Thyroid gland (tissue), 4 donors: ENCODE measurements at regions not wholly inside any gene's neighbourhood (a gene's known extent, or its start where the extent isn't known, plus 50 kb on each side); places are given as distances from the start of the nearest gene placed in this dataset.

Source experiments
- DNase-seq, 2 donors: peaks; one replicate each; pipeline ENCODE4 v3.0.0-alpha.2; 2019
- H3K27ac ChIP-seq, 3 donors: fragments of 200-600 bp; sonication (generic); 1 replicate in 2 of 3; 2 replicates in 1 of 3; pipeline ENCODE4 v1.5.1; 2016 to 2019; ENCODE audit warnings: mild to moderate bottlenecking in 1 of 3, moderate library complexity in 1 of 3
- H3K27me3 ChIP-seq: fragments of 200-600 bp; sonication (generic); one replicate; pipeline ENCODE4 v1.5.1; 2019
- H3K36me3 ChIP-seq, 2 donors: fragments of 200-600 bp; sonication (generic); one replicate each; pipeline ENCODE4 v1.5.1; 2016 to 2019
- H3K4me1 ChIP-seq, 2 donors: fragments of 200-600 bp; sonication (generic); one replicate each; pipeline ENCODE4 v1.5.1; 2017 to 2019
- H3K4me3 ChIP-seq, 3 donors: fragments of 200-600 bp; sonication (generic); replicated peaks in 1 of 3; 1 replicate in 2 of 3; 2 replicates in 1 of 3; pipeline ENCODE4 v1.5.1; 2016; ENCODE audit warnings: mild to moderate bottlenecking in 1 of 3
- H3K9me3 ChIP-seq: fragments of 200-600 bp; sonication (generic); one replicate; pipeline ENCODE4 v1.5.1; 2017
- POLR2A ChIP-seq, 2 donors: fragments of 450-650 bp; IDR thresholded peaks; one replicate each; pipeline ENCODE4 v1.6.1; 2017; ENCODE audit warnings: antibody characterized with exemption in 2 of 2, mild to moderate bottlenecking in 2 of 2, moderate library complexity in 1 of 2
- WGBS, 2 donors: methylation state at CpG; one replicate each; pipeline ENCODE4 v1.1.5; 2017; 5-methylcytosine and 5-hydroxymethylcytosine counted together
- intact Hi-C: fragments of 100-400 bp; cut with DNase I; formaldehyde crosslinking; loops from one replicate; pipeline ENCODE4 v1.15.1; 2023
- TF ChIP-seq, protein P1 (sequence below), 6 experiments: fragments of 200-600 bp in 3 of 6; fragments of 450-650 bp in 3 of 6; sonication (generic) in 3 of 6; IDR thresholded peaks; one replicate each; pipeline ENCODE4 v1.5.1; 2016 to 2019; ENCODE audit warnings: antibody characterized with exemption in 6 of 6, mild to moderate bottlenecking in 2 of 6, inconsistent platforms in 1 of 6, moderate library complexity in 1 of 6

- Histone ChIP-seq H3K4me1 (no peaks in the 10 kb centered on the region), H3K27ac (no peak overlapping the region), H3K27me3 (no peaks in the 10 kb centered on the region), H3K36me3 (no peaks in the 10 kb centered on the region), H3K9me3 (no peaks in the 10 kb centered on the region), H3K4me3 (no peak overlapping the region)
- intact Hi-C loops: no loop called here
- no peak for TF ChIP-seq POLR2A (IDR thresholded peaks at IDR 0.05)
- TF ChIP-seq, protein P1, sequence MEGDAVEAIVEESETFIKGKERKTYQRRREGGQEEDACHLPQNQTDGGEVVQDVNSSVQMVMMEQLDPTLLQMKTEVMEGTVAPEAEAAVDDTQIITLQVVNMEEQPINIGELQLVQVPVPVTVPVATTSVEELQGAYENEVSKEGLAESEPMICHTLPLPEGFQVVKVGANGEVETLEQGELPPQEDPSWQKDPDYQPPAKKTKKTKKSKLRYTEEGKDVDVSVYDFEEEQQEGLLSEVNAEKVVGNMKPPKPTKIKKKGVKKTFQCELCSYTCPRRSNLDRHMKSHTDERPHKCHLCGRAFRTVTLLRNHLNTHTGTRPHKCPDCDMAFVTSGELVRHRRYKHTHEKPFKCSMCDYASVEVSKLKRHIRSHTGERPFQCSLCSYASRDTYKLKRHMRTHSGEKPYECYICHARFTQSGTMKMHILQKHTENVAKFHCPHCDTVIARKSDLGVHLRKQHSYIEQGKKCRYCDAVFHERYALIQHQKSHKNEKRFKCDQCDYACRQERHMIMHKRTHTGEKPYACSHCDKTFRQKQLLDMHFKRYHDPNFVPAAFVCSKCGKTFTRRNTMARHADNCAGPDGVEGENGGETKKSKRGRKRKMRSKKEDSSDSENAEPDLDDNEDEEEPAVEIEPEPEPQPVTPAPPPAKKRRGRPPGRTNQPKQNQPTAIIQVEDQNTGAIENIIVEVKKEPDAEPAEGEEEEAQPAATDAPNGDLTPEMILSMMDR (IDR thresholded peaks at IDR 0.05): no peak
- DNase-seq: no peak
- 83 to 88% methylated on average over 2 of the region's 2 CpGs for WGBS, 2 donors
Measured at GRCh38 chr12:45599196-45599595, 130.3 kb upstream of the ARID2 start.

- DNase-seq: no peak
- 84 to 88% methylated on average over 2 of the region's 2 CpGs for WGBS, 2 donors
- no peaks in the 10 kb centered on the region for H3K4me1 ChIP-seq
- no peaks in the 10 kb centered on the region for H3K27me3 ChIP-seq
- H3K4me3 ChIP-seq: no peak overlapping the region
- intact Hi-C loops: no loop called here
- no peaks in the 10 kb centered on the region for H3K36me3 ChIP-seq
- H3K9me3 ChIP-seq: no peaks in the 10 kb centered on the region
- no peak for TF ChIP-seq POLR2A (IDR thresholded peaks at IDR 0.05)
- TF ChIP-seq, protein P1 (IDR thresholded peaks at IDR 0.05): no peak
- H3K27ac ChIP-seq: no peak overlapping the region
Measured at GRCh38 chr12:45601390-45601789, 128.1 kb upstream of the ARID2 start.

GRCh38 chr12:45601888-45602287 is 127.6 kb upstream of the ARID2 start:
- no peak overlapping the region for H3K4me3 ChIP-seq
- WGBS, 2 donors: 49 to 56% methylated on average over 4 of the region's 4 CpGs

GRCh38 chr12:45605624-45606023 is 123.9 kb upstream of the ARID2 start:
- no peaks in the 10 kb centered on the region for H3K27me3 ChIP-seq
- H3K9me3 ChIP-seq: no peaks in the 10 kb centered on the region
- intact Hi-C loops: no loop called here
- no peaks in the 10 kb centered on the region for H3K4me1 ChIP-seq
- TF ChIP-seq POLR2A (IDR thresholded peaks at IDR 0.05): no peak
- TF ChIP-seq, protein P1 (IDR thresholded peaks at IDR 0.05): no peak
- WGBS, 2 donors: 95 to 98% methylated on average over 1 of the region's 1 CpG
- no peaks in the 10 kb centered on the region for H3K36me3 ChIP-seq
- no peak for DNase-seq
- H3K27ac ChIP-seq: no peak overlapping the region
- H3K4me3 ChIP-seq: no peak overlapping the region

More at GRCh38 chr12:45601888-45602287, 127.6 kb upstream of the ARID2 start:
- Histone ChIP-seq H3K36me3 (no peaks in the 10 kb centered on the region), H3K4me1 (no peaks in the 10 kb centered on the region), H3K27ac (no peak overlapping the region), H3K9me3 (no peaks in the 10 kb centered on the region), H3K27me3 (no peaks in the 10 kb centered on the region)
- TF ChIP-seq POLR2A (IDR thresholded peaks at IDR 0.05): no peak
- TF ChIP-seq, protein P1 (IDR thresholded peaks at IDR 0.05): no peak
- intact Hi-C loops: no loop called here
- DNase-seq: no peak

DNA sequence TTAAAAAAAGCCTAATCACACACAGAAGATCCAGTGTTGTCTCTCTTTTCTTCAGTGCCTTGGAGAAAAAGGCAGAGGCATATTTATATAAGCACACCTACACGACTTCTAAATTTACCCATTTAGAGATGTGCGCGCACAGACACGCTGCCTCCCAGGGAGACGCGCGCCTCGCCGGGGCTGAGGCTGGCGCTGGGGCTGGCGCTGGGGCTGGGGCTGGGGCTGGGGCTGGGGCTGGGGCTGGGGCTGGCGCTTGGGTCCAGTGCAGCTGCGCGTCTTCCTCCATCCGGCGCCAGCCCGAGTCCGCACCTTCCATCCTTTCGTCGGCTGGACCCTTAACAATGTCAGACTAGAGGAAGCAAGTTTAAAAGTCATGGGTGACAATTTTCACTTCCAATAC is 118.4 kb upstream of the ARID2 start:
- WGBS, 2 donors: 24 to 32% methylated on average over 12 to 17 of the region's 20 CpGs
- TF ChIP-seq, protein P1 (IDR thresholded peaks at IDR 0.05): no peak
- TF ChIP-seq POLR2A (IDR thresholded peaks at IDR 0.05): no peak
- Histone ChIP-seq H3K4me3 (no peak overlapping the region), H3K36me3 (no peaks in the 10 kb centered on the region), H3K9me3 (no peaks in the 10 kb centered on the region), H3K4me1 (no peaks in the 10 kb centered on the region), H3K27me3 (no peaks in the 10 kb centered on the region), H3K27ac (no peak overlapping the region)
- no peak for DNase-seq
- intact Hi-C loops: no loop called here
